MCF 10A (cell line): ENCODE measurements at regions not wholly inside any gene's neighbourhood (a gene's known extent, or its start where the extent isn't known, plus 50 kb on each side); places are given as distances from the start of the nearest gene placed in this dataset.
A peak's percentile ranks its signal among the peaks of the same experiment; 100 is the strongest.

Experiments
- BruUV-seq: library from RNA; stranded (reverse); fragments of 400-500 nt; replicated peaks from 2 replicates; lab custom pipeline; 2021; lab: Mats Ljungman, UMichigan
- CTCF ChIA-PET: fragments of 300-600 bp; sonication (Branson Sonifier 250); formaldehyde crosslinking; extraction: SDS; loops from one replicate; lab custom pipeline; 2021; ENCODE audit warnings: antibody characterized with exemption, inconsistent platforms; lab: Yijun Ruan, JAX
- POLR2A ChIA-PET: fragments of 300-600, 350-650 bp; sonication (Branson Sonifier 250); formaldehyde crosslinking; extraction: SDS; loops from one replicate; lab custom pipeline; 2020; ENCODE audit warnings: antibody characterized with exemption, inconsistent platforms; lab: Yijun Ruan, JAX
- DNase-seq: peaks from one replicate; pipeline ENCODE4 v3.0.0-alpha.2; 2018; ENCODE audit not compliant: unreplicated experiment
- H3K27ac Mint-ChIP-seq: one replicate; pipeline ENCODE4 v1.8.0; 2022; ENCODE audit warnings: mild to moderate bottlenecking, low read depth, mixed read lengths; ENCODE audit not compliant: unreplicated experiment
- H3K27me3 Mint-ChIP-seq: one replicate; pipeline ENCODE4 v1.8.0; 2022; ENCODE audit warnings: mixed read lengths; ENCODE audit not compliant: insufficient read depth, unreplicated experiment
- H3K36me3 Mint-ChIP-seq: one replicate; pipeline ENCODE4 v1.8.0; 2022; ENCODE audit warnings: mild to moderate bottlenecking, moderate library complexity, mixed read lengths; ENCODE audit not compliant: insufficient read depth, unreplicated experiment
- H3K4me1 Mint-ChIP-seq: one replicate; pipeline ENCODE4 v1.8.0; 2022; ENCODE audit warnings: mixed read lengths; ENCODE audit not compliant: insufficient read depth, unreplicated experiment
- H3K4me3 Mint-ChIP-seq: one replicate; pipeline ENCODE4 v1.8.0; 2022; ENCODE audit warnings: mild to moderate bottlenecking, moderate library complexity, mixed read lengths; ENCODE audit not compliant: unreplicated experiment
- H3K9me3 Mint-ChIP-seq: one replicate; pipeline ENCODE4 v1.8.0; 2022; ENCODE audit warnings: mixed read lengths; ENCODE audit not compliant: unreplicated experiment
- intact Hi-C: fragments of 100-400 bp; cut with micrococcal nuclease; formaldehyde crosslinking; loops from 2 replicates; pipeline ENCODE4 v1.14.1; 2022
- TF ChIP-seq, protein P1 (sequence below): fragments of 200-600 bp; IDR thresholded peaks from one replicate; pipeline ENCODE4 v1.8.0; 2022; ENCODE audit warnings: antibody characterized with exemption, mild to moderate bottlenecking; ENCODE audit not compliant: unreplicated experiment

DNA sequence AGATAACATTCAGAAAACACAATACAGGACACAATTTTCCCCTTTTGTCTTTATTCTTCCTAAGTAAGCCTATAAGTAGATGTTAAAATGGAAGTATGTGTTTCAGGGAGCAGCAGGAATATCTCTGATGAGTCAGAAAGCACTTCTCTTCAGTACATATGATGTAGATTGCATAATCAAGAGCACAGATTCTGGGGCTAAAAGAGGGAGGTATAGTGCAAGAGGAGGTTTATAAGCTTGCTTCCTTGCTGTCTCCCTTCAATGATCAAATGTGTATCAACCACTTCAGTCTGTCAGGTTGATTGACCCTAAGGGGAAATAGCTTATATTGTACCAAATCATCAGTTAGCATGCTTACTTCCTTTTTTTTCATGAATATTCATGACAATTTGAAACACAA, 822.8 kb downstream of the BRINP3 start:
- Mint-ChIP-seq H3K27me3 (no peaks in the 10 kb centered on the region), H3K4me1 (peaks cover 38% of the 10 kb centered on the region), H3K27ac (no peak overlapping the region), H3K36me3 (no peaks in the 10 kb centered on the region), H3K4me3 (no peak overlapping the region), H3K9me3 (peaks cover 6% of the 10 kb centered on the region)
- ChIA-PET CTCF (interaction anchor here (0.9 kb wide), 1 partner anchor 24 kb away, joined by 3 read pairs; no protein-coding TSS in a partner anchor), POLR2A (interaction anchor here (0.6 to 1.0 kb wide), 3 partner anchors 11 to 402 kb away, joined by 3 read pairs; no protein-coding TSS in a partner anchor)
- TF ChIP-seq, protein P1, sequence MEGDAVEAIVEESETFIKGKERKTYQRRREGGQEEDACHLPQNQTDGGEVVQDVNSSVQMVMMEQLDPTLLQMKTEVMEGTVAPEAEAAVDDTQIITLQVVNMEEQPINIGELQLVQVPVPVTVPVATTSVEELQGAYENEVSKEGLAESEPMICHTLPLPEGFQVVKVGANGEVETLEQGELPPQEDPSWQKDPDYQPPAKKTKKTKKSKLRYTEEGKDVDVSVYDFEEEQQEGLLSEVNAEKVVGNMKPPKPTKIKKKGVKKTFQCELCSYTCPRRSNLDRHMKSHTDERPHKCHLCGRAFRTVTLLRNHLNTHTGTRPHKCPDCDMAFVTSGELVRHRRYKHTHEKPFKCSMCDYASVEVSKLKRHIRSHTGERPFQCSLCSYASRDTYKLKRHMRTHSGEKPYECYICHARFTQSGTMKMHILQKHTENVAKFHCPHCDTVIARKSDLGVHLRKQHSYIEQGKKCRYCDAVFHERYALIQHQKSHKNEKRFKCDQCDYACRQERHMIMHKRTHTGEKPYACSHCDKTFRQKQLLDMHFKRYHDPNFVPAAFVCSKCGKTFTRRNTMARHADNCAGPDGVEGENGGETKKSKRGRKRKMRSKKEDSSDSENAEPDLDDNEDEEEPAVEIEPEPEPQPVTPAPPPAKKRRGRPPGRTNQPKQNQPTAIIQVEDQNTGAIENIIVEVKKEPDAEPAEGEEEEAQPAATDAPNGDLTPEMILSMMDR = no peak
- DNase-seq = peak; percentile 75
- intact Hi-C loops = no loop called here
- no TSS peak for BruUV-seq

DNA sequence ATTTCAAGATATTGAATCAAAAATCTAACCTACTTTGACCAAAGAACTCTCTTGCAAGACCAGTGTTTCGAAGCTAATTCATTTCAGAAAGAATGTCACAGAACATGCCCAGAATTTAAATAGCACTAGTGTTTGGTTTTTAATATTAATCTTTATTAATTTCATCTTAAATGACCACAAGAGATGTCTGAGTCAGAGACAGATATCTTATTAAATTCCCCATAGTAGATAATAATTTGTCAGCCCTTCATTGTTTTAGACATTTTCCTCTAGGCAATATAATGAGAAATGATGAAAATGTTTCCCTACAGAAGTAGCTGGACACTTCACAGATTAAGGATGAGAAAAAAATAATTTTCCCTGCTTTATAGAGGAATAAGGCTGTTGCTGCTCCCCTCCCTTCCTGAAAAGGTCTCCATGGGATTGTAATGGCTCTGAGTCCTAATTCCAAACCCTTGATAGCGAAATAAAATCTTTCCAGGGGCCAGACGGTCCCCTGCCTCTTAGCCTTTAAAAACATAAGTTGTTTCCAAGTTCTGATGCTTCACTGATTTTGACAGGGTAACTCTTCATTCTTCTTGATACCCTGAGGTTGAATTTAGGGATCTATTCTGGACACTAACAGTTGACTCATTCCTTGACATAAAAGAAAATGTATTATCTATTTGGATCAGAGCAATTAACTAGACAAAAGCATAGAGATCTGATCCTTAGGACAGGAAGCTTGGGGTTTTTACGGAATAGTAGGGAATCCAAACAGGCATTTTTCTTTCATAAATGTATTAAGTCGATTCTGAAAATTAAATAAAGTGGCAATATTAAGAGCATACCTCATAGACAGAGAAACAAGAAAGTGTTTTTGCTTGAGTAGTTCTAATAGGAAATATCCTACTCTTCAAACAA, 820.8 kb downstream of the BRINP3 start:
- H3K4me3 Mint-ChIP-seq = no peak overlapping the region
- BruUV-seq = no TSS peak
- H3K4me1 Mint-ChIP-seq = peaks cover 38% of the 10 kb centered on the region
- no peaks in the 10 kb centered on the region for H3K27me3 Mint-ChIP-seq
- H3K27ac Mint-ChIP-seq = peak overlapping the region; percentile 78
- ChIA-PET CTCF (interaction anchor here (0.7 to 0.8 kb wide), 2 partner anchors 12 to 34 kb away, joined by 3 read pairs; no protein-coding TSS in a partner anchor), POLR2A (interaction anchor here (0.6 to 0.8 kb wide), 2 partner anchors 19 to 736 kb away, joined by 3 read pairs; no protein-coding TSS in a partner anchor)
- TF ChIP-seq, protein P1 = no peak
- intact Hi-C loops = no loop called here
- no peak for DNase-seq
- H3K9me3 Mint-ChIP-seq = peaks cover 6% of the 10 kb centered on the region
- no peaks in the 10 kb centered on the region for H3K36me3 Mint-ChIP-seq

DNA sequence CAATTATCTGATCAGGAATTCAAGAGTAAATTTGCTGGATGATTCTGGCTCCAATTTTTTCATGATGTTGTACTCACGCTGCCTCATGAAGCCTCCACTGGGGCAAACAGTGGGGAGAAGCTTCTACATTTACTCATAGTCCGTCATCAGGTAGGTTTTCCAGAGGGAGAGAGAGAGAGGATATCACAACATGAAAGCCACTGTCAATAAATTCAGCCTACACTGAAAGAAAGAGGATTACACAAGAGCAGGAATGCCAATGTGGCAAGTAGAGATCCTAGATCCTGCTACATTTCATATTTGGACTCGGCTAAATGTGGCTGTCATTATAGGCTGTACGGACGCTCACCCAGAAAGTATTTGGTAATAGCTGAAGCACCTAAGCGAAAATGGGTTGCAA, 819.9 kb downstream of the BRINP3 start:
- DNase-seq = peak; percentile 88
- Mint-ChIP-seq H3K36me3 (no peaks in the 10 kb centered on the region), H3K4me1 (peaks cover 38% of the 10 kb centered on the region), H3K27ac (peak overlapping the region; percentile 78), H3K9me3 (peaks cover 6% of the 10 kb centered on the region), H3K4me3 (peak overlapping the region; percentile 47), H3K27me3 (no peaks in the 10 kb centered on the region)
- TF ChIP-seq, protein P1 = no peak
- POLR2A ChIA-PET = interaction anchor here (0.6 to 0.8 kb wide), 3 partner anchors 18 to 736 kb away, joined by 3 read pairs; no protein-coding TSS in a partner anchor
- intact Hi-C loops = no loop called here
- CTCF ChIA-PET = interaction anchor here (0.7 to 0.8 kb wide), 2 partner anchors 33 to 66 kb away, joined by 3 read pairs; no protein-coding TSS in a partner anchor
- no TSS peak for BruUV-seq

DNA sequence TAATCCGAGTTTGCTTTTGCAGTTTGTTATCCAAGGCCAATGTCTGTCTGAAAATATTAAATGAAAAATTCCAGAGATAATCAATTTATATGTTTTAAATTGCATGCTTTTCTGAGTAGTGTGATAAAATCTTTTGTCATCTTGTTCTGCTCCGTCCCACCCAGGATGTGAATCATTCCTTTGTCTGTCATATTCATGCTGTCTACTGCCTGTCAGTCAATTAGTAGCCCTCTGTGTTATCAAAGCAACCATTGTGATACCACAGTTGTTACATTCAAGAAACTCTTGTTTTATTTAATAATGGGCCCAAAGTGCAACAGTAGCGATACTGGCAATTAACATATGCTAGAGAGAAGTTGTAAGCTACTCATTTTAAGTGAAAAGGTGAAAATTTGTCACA, 819.3 kb downstream of the BRINP3 start:
- Mint-ChIP-seq H3K9me3 (peaks cover 6% of the 10 kb centered on the region), H3K36me3 (no peaks in the 10 kb centered on the region), H3K4me1 (peaks cover 38% of the 10 kb centered on the region), H3K27me3 (no peaks in the 10 kb centered on the region), H3K27ac (no peak overlapping the region), H3K4me3 (no peak overlapping the region)
- peak; percentile 52 for DNase-seq
- intact Hi-C loops = no loop called here
- TF ChIP-seq, protein P1 = no peak
- ChIA-PET POLR2A (no interaction called here), CTCF (no interaction called here)
- BruUV-seq = no TSS peak
